Neuron (in vitro differentiated cells): ENCODE measurements at regions not wholly inside any gene's neighbourhood (a gene's known extent, or its start where the extent isn't known, plus 50 kb on each side); places are given as distances from the start of the nearest gene placed in this dataset.

Experiments
- H2AFZ ChIP-seq: one replicate; pipeline ENCODE4 v1.6.1; 2013; ENCODE audit warnings: low read depth, mild to moderate bottlenecking, inconsistent platforms, low read length, moderate library complexity
- H3K27me3 ChIP-seq: one replicate; pipeline ENCODE4 v1.6.1; 2013; ENCODE audit warnings: low read length; ENCODE audit not compliant: insufficient read depth
- H3K36me3 ChIP-seq: one replicate; pipeline ENCODE4 v1.6.1; 2013; ENCODE audit warnings: low read length; ENCODE audit not compliant: insufficient read depth
- H3K4me1 ChIP-seq: one replicate; pipeline ENCODE4 v1.6.1; 2013; ENCODE audit warnings: low read length; ENCODE audit not compliant: insufficient read depth
- H3K4me3 ChIP-seq: 2 replicates; pipeline ENCODE4 v1.5.1; 2013; ENCODE audit warnings: mild to moderate bottlenecking, low read length, moderate library complexity
- H3K9me3 ChIP-seq: one replicate; pipeline ENCODE4 v1.6.1; 2013; ENCODE audit warnings: low read length

DNA sequence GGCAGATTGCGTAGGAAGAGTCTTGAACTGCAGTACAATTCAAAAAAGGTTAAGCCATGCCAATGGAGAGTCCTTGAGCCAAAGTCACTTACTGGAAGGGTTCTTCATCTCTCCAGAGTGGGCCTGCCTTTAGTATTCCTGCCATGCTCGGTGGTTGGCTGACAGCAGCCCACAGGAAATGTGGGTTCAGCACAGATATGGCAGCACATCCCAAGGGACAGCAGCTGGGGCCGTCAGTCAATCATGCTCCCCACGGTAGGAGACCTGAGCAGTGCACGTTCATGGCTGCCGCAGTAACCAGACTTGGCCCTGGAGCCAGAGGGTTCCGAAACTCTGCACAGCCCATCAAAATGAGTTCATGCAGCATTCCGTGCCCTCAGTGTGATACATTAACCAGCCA is 63.6 kb upstream of the SIRPA start:
- Histone ChIP-seq H3K36me3 (no peaks in the 10 kb centered on the region), H3K4me3 (no peak overlapping the region), H3K4me1 (no peaks in the 10 kb centered on the region), H3K27me3 (peaks cover 62% of the 10 kb centered on the region), H3K9me3 (no peaks in the 10 kb centered on the region), H2AFZ (no peak overlapping the region)

DNA sequence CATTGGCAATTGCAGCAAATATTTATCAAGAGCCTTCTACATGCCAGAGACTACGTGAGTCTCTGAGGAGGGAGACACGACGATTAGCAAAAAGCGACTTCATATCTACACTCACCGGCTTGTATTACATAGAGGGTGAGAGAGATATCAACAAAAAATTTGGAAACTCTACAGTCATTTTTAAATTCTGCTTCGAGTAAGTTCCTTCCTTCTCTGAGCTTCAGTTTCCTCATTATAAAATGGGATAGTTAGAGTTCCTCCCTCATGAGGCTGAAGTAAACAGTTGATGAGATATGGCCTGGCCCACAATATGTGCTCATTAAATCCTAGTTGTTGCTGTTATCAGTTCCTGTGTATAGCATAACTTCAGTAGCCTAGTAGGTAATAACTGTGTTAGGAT is 64.1 kb upstream of the SIRPA start:
- Histone ChIP-seq H3K27me3 (peaks cover 61% of the 10 kb centered on the region), H3K9me3 (no peaks in the 10 kb centered on the region), H2AFZ (no peak overlapping the region), H3K36me3 (no peaks in the 10 kb centered on the region), H3K4me3 (no peak overlapping the region), H3K4me1 (no peaks in the 10 kb centered on the region)

DNA sequence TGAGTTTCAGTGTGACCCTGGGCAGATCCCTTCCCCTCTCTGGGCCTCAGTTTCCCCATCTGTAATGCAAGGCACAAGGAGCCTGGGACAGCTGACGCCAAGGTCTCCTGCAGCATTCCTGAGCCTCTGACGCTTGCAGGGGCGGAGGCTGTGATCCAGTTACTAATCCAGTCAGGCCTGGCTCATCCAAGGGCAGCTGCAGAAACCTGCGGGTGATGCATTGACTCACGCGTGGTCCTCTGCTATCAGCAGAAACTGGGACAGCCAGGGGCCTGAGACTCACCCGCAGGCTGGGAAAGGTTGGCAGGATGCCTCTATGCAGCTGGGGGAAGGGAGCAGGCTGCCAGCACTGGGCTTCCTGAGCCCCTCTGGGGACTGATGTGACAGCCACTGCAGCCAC is 65.0 kb upstream of the SIRPA start:
- no peaks in the 10 kb centered on the region for H3K4me1 ChIP-seq
- H2AFZ ChIP-seq = no peak overlapping the region
- H3K36me3 ChIP-seq = no peaks in the 10 kb centered on the region
- no peaks in the 10 kb centered on the region for H3K9me3 ChIP-seq
- H3K27me3 ChIP-seq = peaks cover 59% of the 10 kb centered on the region
- no peak overlapping the region for H3K4me3 ChIP-seq

DNA sequence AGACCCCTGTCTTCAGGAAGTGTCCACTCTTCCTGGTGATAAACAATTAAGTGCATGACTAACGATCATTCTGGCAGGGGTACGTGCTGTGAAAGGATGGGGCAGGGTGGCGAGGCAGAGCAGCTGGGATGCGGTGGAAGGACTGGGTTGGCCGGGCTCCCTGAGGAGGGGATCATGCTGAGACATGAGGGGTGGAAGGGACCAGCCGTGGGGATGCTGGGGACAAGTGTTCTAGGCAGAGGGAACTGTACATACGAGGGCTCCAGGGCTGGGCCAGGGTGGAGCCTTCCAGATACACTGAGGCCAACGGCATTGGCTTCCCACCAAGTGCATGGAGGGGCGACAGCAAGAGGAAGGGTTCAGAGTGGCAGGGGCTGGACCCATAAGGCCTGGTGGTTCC is 65.7 kb upstream of the SIRPA start:
- Histone ChIP-seq H3K27me3 (peaks cover 57% of the 10 kb centered on the region), H3K4me3 (no peak overlapping the region), H3K9me3 (no peaks in the 10 kb centered on the region), H3K36me3 (no peaks in the 10 kb centered on the region), H3K4me1 (no peaks in the 10 kb centered on the region), H2AFZ (no peak overlapping the region)

DNA sequence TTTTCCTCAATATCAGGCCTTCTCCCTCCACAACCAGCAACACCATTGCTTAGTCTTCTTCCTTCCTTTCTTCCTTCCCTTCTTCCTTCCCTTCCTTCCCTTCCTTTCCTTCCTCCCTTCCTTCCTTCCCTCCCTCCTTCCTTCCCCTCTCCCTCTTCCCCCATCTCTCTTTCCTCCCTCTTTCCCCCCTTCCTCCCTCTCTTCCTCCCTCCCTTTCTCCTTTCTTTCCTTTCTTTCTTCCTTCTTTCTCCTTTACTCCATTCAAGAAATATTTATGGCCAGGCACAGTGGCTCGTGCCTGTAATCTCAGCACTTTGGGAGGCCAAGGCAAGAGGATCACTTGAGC is 66.4 kb upstream of the SIRPA start:
- peaks cover 55% of the 10 kb centered on the region for H3K27me3 ChIP-seq
- H3K4me1 ChIP-seq = no peaks in the 10 kb centered on the region
- H3K4me3 ChIP-seq = no peak overlapping the region
- peaks cover 3% of the 10 kb centered on the region for H3K9me3 ChIP-seq
- H2AFZ ChIP-seq = no peak overlapping the region
- no peaks in the 10 kb centered on the region for H3K36me3 ChIP-seq

DNA sequence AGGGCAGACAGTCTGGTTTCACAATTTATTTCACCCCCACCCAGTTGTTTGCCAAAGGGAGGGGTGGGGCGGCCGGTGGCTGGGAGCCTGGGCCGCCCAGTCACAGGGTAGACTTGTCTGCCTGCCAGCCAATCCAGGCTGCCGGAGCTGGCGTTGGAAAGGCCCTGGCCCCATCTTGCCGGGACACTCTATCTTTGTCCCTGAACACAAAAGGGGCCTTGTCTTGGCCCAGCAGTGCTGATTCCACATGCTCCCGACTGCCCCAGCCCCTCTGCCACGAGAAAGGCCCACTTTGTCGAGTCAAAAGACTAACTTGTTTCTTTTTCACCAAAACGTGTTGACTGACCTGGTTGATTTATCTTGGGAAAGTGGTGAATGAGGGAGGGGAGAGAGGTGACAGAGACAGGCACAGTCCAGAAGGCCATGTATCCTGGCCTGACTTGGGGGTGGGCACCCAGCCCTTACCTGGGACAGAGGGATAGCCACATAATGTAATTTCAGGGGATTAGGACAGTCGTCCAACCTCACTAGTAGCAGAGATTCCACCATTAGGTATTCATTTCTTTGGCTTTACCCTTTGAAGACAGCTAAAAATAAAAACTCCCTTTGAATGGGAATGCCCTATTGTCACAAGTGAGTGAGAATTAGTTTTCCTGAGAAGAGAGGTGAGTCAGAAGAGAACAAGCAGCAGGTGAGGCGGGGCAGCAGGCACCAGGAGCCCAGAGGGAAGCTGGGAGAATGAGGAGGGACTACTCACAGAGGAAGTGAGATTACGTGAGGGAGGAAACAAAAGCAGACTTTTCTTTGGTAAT is 67.0 kb upstream of the SIRPA start:
- Histone ChIP-seq H3K9me3 (peaks cover 7% of the 10 kb centered on the region), H3K4me1 (no peaks in the 10 kb centered on the region), H2AFZ (no peak overlapping the region), H3K4me3 (no peak overlapping the region), H3K27me3 (peaks cover 51% of the 10 kb centered on the region), H3K36me3 (no peaks in the 10 kb centered on the region)

DNA sequence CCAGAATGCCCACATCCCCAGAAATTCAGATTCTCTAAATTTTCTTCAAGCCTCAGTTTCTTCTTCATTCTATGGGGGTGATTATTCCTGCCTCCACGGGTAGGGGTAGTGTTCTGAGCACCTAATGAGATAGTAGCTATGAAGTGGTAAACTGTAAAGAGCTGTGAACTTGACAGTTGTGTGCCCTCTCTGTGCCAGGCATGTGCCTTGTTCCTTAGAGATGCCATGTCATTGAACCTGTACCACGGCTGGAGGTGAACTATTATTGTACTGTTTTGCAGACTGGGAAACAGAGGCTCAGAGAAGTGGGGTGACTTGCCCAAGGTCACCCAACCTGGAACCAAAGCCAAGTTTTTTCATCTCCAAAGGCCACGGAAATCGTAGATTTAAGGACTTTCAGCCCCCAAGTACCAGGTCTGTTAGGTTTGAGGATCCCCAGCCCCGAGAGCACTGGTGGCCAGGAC is 67.7 kb upstream of the SIRPA start:
- Histone ChIP-seq H3K36me3 (no peaks in the 10 kb centered on the region), H3K4me3 (no peak overlapping the region), H2AFZ (no peak overlapping the region), H3K27me3 (peaks cover 46% of the 10 kb centered on the region), H3K9me3 (peaks cover 10% of the 10 kb centered on the region), H3K4me1 (no peaks in the 10 kb centered on the region)

DNA sequence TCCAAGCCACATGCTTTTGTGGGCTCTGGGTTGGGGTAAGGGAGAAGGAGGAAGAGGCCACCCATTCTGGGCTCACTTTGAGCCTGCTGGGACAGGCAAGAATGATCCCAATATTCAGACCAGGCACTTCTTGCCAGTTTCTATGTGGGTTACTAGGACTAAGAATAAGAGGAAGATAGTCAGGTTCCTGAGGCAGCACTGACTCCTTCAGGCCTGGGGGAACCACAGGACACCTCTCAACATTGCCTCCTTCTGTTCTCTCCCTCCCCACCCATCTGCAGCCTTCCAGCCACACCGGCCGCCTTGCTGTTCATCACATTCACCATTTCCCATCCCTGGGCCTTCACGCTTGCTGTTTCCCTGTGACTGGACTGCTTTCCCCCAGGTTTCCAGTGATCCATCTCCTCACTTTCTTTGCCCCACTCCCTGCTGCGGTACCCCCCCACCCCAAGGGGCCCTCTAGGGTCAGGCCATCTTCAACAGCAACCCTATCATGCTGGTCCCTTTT is 69.2 kb upstream of the SIRPA start:
- peaks cover 15% of the 10 kb centered on the region for H3K9me3 ChIP-seq
- H3K27me3 ChIP-seq = peaks cover 32% of the 10 kb centered on the region
- H3K36me3 ChIP-seq = no peaks in the 10 kb centered on the region
- no peak overlapping the region for H3K4me3 ChIP-seq
- no peaks in the 10 kb centered on the region for H3K4me1 ChIP-seq
- no peak overlapping the region for H2AFZ ChIP-seq

DNA sequence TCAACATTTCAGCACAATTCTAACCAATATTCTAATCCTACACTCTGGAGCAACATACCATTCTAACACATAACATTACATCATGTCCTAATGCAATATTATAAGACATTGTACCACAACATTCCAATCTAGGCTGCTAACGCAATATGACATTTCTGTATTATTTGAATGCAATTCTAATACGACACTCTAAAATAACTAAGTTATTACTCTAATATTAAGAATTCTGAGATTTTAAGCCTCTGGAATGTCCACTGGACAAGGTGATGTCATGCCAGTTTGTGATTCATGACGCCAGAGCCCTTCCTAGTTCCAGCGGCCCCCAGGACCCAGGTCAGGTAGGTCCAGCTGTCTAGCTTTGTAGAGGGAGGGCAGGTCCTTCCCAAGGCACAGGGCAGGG is 69.7 kb upstream of the SIRPA start:
- Histone ChIP-seq H3K36me3 (no peaks in the 10 kb centered on the region), H3K4me3 (no peak overlapping the region), H2AFZ (no peak overlapping the region), H3K9me3 (peaks cover 15% of the 10 kb centered on the region), H3K4me1 (no peaks in the 10 kb centered on the region), H3K27me3 (peaks cover 34% of the 10 kb centered on the region)

DNA sequence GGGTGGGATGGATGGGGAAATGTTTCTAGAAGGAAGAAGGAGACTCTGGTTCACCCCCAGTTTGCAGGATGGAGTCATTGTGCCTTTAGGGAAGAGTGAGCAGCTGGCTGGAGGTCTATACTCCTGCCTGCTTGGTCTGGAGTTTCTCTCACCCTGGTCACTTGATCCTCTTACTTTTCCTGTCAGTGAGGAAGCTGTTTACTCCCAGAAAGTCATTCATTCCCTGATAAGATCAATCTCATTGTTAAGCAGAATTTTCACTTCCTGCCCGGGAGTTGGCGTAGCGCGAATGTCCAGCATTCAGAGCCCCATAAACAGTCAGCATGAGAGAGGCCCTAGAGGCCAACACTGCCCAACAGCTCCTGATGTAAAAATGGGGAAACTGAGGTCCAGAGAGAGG is 70.4 kb upstream of the SIRPA start:
- no peak overlapping the region for H2AFZ ChIP-seq
- peaks cover 33% of the 10 kb centered on the region for H3K27me3 ChIP-seq

DNA sequence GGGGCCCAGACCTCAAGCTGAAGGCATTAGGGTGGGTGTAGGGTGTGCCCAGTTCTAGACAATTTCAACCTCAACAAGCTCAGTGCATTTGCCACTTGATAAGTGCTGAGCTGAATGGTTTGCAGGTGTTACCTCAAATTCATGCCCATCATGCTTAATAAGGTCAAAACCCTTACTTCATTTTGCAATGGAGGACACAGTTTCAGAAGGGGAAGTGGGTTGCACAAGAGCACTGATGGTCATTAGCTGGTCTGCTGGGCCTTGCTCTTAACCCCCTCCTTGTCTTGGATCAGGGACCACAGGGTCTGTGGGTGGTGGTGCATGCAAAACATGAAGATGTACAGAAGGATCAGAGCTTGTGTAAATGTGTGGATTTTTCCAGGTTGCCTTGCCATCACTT is 71.0 kb upstream of the SIRPA start:
- no peaks in the 10 kb centered on the region for H3K36me3 ChIP-seq
- H2AFZ ChIP-seq = no peak overlapping the region
- H3K27me3 ChIP-seq = peaks cover 33% of the 10 kb centered on the region
- peaks cover 15% of the 10 kb centered on the region for H3K9me3 ChIP-seq
- no peak overlapping the region for H3K4me3 ChIP-seq
- H3K4me1 ChIP-seq = no peaks in the 10 kb centered on the region

More for the DNA sequence above, 70.4 kb upstream of the SIRPA start:
- H3K4me1 ChIP-seq = no peaks in the 10 kb centered on the region
- H3K9me3 ChIP-seq = peaks cover 15% of the 10 kb centered on the region
- H3K36me3 ChIP-seq = no peaks in the 10 kb centered on the region
- H3K4me3 ChIP-seq = no peak overlapping the region

DNA sequence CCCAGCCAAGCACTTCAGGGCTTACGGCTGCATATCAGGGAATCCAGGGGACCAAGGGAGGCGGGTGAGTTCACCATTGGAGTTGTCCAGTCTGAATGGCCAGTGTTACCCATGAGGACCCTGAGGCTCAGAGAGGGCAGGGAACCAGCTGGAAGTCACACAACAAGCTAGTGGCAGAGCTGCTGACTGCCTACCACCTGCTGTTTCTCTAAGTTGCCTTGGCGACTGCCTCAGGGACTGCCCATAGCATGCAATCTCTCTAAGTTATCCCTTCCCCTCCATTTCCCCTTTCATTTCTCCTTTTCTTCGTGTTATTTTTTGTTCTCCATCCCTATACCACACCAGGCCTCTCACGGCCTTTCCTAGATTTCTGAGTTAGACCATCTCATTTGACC is 71.8 kb upstream of the SIRPA start:
- Histone ChIP-seq H3K27me3 (peaks cover 39% of the 10 kb centered on the region), H3K4me1 (no peaks in the 10 kb centered on the region), H3K4me3 (no peak overlapping the region), H3K36me3 (no peaks in the 10 kb centered on the region), H2AFZ (no peak overlapping the region), H3K9me3 (peaks cover 15% of the 10 kb centered on the region)

DNA sequence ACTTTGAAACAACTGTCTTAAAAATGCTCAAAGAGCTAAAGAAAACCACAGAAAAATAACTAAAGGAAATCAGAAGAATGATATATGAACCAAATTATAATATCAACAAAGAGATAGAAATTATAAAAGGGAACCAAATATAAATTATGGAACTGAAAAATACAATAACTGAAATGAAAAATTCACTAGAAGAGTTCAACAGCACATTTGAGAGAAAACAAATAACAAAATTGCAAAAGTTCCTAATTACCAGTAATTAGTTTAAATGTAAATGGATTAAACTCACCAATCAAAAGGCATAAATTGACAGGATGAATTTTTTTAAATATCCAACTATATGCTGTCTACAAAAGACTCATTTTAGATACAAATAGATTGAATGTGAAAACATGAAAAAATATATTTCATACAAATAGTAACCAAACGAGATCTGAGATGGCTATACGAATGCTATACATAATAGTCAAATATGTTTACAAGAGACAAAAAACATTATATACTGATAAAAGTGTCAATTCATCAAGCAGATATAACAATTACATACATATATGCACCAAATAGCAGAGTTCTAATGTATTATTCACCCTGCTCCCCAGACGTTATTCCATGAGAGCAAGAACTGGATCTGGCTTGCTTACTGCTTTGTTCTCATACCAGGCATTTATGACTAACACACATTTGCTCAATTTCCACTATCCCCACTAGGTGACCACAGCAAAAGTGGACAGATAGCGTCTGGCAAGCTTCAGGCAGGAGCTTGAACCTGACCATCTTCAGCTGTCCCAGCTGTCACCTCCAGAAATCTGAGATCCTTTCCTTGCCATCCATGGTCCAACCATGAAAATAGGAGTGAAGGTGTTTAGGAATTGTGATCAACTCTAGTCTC is 72.4 kb upstream of the SIRPA start:
- Histone ChIP-seq H3K4me3 (no peak overlapping the region), H3K27me3 (peaks cover 45% of the 10 kb centered on the region), H3K36me3 (no peaks in the 10 kb centered on the region), H3K4me1 (no peaks in the 10 kb centered on the region), H3K9me3 (peaks cover 15% of the 10 kb centered on the region), H2AFZ (no peak overlapping the region)
